GM19372 (cell line): ENCODE measurements at regions not wholly inside any gene's neighbourhood (a gene's known extent, or its start where the extent isn't known, plus 50 kb on each side); places are given as distances from the start of the nearest gene placed in this dataset.

Source experiments
- ATAC-seq: cut with Tn5 transposase; IDR thresholded peaks from one replicate; pipeline ENCODE4 v1.9.1; 2021; ENCODE audit warnings: mild to moderate bottlenecking, low read depth, moderate library complexity; ENCODE audit not compliant: unreplicated experiment

DNA sequence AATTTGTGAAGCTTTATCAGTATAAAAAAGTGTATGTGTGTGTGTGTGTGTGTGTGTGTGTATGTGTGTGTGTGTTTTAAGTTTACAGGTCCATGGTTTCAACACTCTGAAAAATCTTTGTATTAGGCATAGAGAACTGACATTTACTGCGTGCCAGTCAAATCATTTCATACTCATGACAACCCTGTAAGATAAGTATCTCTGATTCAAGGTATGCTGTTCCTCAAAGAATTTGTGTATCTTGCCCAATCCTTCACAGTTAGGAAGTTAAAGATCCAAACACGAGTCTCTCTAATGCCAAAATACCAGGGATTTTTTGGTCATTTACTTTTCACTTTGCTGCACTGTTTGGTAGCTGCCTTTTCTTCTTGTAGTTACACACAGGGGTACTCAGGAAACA is 1121.3 kb upstream of the AUTS2 start:
- no peak for ATAC-seq

GRCh38 chr7:68478326-68478725 is 1119.9 kb upstream of the AUTS2 start:
- no peak for ATAC-seq

- no peak for ATAC-seq
Observed at GRCh38 chr7:68482800-68483199, 1115.5 kb upstream of the AUTS2 start.

- no peak for ATAC-seq
Observed at GRCh38 chr7:68484731-68485130, 1113.5 kb upstream of the AUTS2 start.

- no peak for ATAC-seq
Observed at GRCh38 chr7:68485253-68485917, 1112.9 kb upstream of the AUTS2 start.

GRCh38 chr7:68488341-68489060 is 1109.8 kb upstream of the AUTS2 start:
- no peak for ATAC-seq

- no peak for ATAC-seq
Observed at GRCh38 chr7:68491523-68492358, 1106.5 kb upstream of the AUTS2 start.

DNA sequence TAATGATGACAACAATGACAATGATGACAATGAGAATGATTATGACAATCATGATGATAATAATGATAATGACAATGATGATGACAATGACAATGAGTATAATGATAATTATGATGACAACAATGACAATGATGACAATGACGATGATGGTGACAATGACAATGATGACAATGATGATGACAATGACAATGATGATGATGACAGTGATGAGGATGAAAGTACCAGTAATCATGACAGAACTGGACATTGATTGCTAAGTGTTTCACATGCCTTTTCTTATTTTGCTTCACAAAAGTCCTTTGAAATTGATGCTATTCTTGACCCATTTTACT is 1106.0 kb upstream of the AUTS2 start:
- no peak for ATAC-seq

DNA sequence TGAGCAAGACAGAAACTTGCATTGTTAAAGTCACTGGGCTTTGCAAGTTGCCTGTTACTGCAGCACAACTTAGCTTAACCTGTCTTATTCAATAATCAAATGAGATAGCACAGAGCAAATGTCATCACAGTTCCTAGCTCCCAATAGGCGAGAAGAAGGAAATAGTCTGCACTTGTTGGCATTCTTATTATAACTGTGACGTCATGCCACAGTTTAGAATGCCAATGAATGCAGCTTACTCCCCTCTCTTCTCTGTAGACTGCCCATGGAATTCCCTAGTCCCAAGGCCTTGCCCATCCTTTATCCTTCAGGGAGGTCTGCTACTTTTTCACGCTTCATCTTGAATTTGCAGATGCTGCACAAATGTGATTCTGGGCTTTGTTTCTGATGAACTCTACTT is 1094.9 kb upstream of the AUTS2 start:
- ATAC-seq: no peak

- no peak for ATAC-seq
Observed at GRCh38 chr7:68504716-68505115, 1093.6 kb upstream of the AUTS2 start.

DNA sequence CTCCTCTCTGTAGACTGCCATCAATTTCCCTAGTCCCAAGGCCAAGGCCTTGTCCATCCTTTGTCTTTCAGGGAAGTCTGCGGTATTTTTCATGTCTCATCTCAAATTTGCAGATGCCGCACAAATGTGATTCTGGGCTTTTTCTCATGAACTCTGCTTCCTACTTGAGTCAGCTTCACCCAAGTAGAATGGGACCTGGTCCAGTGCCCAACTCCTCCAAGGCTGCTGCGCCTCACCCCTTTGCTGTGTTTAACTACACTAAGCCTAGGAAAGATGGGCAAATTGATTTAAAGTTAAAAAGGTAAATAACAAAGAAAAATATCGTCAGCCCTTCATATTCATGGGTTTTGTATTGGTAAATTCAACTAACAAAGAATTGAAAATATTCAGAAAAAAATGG is 1092.6 kb upstream of the AUTS2 start:
- ATAC-seq: no peak

GRCh38 chr7:68507668-68508067 is 1090.6 kb upstream of the AUTS2 start:
- ATAC-seq: no peak

DNA sequence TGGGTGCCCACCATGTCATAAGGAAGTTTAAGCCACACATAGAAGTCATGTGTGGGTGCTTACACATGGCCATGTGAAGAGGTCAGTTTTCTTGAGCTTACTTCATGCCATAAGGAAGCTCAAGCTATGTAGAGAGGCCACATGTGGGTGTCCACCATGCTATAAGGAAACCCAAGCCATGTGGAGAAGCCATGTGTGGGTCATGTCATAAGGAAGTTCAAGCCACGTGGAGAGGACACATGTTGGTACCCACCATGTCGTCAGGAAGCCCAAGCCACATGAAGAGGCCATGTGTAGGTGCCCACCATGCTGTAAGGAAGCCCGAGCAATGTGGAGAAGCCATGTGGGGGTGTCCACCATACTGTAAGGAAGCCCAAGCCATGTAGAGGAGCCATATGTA is 1089.2 kb upstream of the AUTS2 start:
- no peak for ATAC-seq

GRCh38 chr7:68509603-68510002 is 1088.7 kb upstream of the AUTS2 start:
- ATAC-seq: no peak

GRCh38 chr7:68511281-68511680 is 1087.0 kb upstream of the AUTS2 start:
- no peak for ATAC-seq

GRCh38 chr7:68512466-68512865 is 1085.8 kb upstream of the AUTS2 start:
- no peak for ATAC-seq

DNA sequence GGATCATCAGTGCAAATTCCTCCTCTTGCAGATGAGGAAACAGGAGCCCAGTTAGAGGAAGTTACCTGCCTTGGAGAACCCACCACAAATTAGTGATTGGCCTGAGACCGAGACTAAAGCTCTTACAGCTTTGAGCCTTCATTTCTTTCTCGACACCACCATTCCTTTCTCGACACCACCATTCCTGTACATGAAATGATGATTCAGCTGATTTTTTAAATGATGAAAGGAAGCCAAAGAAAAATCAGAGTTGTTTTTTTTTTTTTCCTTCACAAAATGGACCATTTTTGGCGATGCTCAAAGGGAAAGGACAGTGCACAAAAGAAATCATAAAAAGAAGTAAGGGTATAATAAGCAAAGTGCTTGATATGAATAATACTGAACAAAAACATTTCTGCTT is 1080.2 kb upstream of the AUTS2 start:
- ATAC-seq: no peak

DNA sequence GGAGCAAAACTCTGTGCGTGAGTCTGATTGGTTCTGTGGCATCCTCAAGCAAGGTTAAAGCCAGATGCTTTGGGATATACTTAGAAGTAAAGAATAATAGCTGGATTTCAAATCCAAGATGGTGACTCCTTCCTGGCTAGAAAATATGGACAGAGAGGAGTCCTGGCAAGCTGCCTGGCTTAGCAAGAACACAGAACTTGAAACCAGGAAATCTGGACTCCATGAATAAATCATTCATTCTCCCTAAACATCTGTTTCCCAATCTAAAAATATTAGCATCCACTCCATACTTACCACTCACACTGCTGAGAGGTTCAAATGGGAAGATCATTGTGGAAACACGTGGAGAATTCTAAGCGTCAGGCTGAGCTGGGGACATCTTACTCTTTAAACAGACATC is 1074.1 kb upstream of the AUTS2 start:
- no peak for ATAC-seq

- no peak for ATAC-seq
Observed at GRCh38 chr7:68529221-68529620, 1069.1 kb upstream of the AUTS2 start.

GRCh38 chr7:68535266-68535665 is 1063.0 kb upstream of the AUTS2 start:
- no peak for ATAC-seq

GRCh38 chr7:68537051-68537773 is 1061.1 kb upstream of the AUTS2 start:
- ATAC-seq: no peak
